GM04503 (cell line): ENCODE measurements at regions not wholly inside any gene's neighbourhood (a gene's known extent, or its start where the extent isn't known, plus 50 kb on each side); places are given as distances from the start of the nearest gene placed in this dataset.

Experiments
- DNase-seq: peaks from one replicate; pipeline ENCODE4 v3.0.0-alpha.2; 2012; ENCODE audit warnings: low read depth

DNA sequence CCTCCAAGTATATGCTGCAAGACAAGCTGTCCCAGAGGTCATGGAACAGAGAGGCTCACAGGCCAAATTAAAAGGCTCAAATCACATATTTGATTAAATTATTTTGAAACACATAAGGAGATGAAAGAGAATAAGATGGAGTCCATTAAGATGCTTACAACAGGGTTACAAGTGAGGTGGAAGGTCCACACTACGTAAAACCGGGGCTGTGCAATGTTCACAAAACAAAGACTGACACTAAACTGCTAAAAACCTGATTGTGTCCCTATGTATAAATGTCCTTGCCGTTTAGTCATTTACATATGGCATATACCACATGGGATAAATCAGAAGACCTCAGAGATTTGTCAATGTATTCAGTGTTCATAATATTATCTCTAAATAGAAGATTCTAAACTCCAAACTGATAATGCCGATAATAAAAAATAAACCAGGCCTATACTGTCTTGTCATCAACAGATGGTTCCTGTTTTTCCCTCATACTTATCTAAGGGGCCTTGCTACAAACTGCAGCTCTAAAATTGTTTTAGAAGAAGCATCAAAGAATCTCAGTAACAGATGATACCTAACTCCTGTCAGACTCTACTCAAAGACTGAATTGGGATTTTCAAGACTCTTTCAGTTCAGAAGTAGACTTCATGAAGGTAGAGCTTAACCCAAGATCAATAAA, 51.8 kb upstream of the RIPOR2 start:
- DNase-seq = no peak

DNA sequence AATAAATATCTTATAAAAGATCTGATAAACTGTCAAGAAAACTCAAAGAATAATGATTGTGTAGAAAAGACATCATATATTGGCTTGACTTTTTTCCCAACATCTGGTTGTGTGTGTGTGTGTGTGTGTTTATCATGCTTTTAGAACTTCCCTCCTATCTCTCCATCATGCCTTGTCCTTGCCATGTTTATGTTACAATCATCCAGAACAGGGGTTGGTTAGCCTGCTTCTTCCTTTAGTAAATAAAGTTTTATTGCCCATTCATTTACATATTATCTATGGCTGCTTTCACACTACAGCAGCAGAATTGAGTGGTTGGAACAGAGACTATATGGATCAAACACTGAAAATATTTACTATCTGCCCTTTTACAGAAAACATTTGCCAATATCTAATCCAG, 52.8 kb upstream of the RIPOR2 start:
- no peak for DNase-seq

DNA sequence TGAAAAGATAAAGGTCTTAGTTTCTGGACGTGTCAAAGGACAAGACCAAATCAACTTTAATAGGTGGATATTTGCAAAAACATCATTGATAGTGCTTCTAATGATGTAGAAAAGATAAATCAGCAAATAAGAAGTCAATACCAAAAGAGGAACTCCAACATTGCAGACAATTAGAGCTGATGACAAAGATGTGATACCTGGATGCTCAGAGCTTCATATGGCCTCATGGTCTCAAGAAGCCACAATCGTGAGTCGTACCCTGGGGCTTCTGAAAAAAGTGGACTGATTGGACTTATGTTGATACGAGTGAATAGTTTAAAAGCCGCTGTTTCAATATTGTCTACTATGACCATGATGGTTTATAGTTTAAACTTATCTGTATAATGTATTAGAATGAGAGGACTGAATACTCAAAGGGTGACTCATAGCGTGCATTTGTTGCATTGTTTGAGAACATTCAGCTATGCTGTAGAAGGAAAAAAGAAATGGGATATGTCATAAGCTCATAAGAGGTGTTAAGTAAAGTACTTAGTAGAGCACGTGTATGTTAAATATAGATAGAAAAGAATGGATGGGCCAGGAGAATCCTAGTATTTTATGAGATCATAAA, 54.6 kb upstream of the RIPOR2 start:
- DNase-seq = no peak

DNA sequence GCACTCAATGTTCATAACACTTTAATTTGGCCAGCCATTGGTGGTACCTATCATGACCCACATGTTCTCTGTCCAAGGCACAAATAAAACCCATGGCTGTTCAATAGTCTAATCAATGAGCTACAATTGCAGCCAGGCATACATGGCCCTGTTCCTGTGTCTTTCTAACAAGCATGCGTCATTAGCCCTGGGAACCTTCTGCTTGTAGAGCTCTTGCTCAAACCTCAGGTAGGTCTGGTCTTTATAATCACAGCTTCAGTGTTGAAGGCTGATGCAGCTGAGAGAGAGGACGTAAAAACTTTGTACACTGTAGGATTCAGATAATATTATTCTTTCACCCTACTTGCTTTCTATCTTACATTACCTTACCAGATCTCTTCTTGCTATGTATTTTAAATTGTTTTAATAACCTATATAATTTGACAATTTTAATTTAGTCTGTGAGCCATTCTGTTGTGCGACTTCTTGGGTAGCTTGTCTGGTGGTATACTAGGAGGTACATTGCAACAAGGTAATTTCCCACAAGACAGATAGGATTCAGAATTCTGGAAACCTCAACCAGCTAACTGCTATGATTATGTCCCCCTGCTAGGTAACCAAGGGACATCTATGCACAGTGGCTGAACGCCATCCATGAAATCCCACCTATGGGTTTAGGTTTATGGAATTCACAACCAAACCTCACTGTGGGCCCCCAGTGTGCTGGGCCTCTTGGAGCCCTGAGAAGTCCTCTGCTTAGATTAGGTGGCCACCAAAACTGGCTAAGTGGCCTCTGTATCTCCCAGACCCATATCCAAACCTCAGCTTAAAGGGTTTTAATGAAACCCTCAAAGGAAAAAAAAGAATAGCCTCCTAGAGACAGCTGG, 55.4 kb upstream of the RIPOR2 start:
- DNase-seq = no peak

DNA sequence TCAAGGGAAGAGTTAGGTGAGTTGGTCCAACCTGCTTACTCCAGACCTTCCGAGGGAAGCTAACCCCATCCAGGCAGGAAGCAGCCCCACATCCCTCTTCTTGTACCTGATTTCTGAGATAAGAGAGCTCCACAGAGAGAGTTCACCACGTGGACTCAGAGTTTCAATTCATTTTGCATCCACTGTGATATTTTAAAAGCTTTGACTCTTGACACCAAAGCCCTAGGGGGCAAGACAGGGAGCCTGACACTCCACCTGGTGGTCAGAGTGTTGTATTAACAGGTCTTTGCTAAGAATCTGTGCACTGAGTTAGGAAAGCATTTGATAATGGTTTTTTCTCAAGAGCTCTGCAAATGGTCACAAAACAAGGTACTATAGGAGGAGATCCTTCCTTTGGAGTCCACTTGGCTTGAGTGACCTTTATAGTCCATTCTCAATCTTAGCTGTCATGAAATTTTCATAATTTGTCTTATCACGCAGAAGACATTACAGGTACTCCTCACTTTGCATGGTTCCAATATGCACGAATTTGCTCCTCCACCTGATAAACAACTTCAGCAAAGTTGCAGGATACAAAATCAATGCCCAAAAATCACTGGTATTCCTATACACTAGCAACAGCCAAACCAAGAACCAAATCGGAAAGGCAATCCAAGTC, 56.2 kb upstream of the RIPOR2 start:
- DNase-seq = no peak

DNA sequence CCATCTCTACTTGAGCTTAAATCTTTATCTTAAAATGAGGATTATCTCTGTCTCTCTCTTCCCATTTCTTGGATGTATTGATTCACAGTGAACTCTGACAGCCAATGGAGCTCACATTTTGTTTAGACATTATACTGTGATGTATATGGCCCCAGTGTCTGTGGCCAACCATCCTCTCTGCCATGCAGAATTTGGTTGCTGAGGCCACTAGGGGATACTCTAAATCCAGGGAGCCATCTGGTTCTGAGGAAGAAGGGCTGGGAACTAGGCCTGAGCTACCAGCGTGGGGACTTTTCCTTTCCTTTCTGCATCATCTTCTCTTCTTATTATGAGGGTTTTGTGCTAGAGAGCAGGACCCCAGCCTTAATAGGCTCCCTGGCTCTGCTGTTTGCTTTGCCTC, 59.1 kb upstream of the RIPOR2 start:
- no peak for DNase-seq

DNA sequence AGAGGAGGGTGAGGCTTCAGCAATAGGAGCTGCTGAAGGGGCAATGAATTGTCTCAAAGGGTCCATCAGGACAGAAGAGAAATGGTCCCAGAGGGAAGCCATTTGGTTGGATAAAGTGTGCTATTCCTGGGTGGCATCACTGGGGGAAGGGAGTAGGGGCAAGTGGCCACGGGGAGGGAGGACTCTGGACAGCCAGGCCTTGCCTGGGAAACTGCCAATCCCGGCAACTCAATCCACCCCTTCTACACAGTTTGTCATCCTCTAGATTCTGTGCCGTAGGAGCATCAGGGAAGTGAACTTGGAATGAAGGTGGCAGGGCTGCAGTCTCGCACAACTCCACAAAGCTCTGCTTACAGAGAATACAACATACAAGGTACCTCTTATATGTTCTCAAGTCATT, 59.5 kb upstream of the RIPOR2 start:
- DNase-seq = no peak

DNA sequence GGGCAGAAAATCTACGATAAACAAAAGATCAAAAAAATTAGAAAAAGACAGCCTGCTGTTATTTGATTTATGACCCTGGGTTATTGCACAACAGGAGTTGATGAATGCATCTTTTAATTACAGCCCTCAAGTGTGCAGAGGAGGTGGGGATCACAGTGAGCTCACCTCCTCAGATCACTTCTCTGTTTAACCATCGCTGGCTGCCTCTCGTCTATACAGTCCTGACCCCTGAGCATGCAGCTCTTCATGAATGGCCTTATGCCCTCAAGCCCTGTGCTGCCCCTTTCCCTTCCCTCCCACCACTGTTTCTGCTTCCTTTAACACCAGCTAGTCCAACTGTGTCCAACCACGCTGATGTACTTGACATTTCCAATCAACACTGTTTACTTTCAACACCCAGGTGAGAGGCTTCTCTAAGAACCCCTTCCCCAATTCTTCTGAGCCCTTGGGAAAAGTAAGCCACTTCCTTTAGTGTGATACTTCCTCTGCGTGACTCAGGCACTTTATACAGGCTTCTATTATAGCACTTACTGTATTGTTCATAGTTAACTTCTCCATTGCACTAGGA, 60.6 kb upstream of the RIPOR2 start:
- DNase-seq = no peak

DNA sequence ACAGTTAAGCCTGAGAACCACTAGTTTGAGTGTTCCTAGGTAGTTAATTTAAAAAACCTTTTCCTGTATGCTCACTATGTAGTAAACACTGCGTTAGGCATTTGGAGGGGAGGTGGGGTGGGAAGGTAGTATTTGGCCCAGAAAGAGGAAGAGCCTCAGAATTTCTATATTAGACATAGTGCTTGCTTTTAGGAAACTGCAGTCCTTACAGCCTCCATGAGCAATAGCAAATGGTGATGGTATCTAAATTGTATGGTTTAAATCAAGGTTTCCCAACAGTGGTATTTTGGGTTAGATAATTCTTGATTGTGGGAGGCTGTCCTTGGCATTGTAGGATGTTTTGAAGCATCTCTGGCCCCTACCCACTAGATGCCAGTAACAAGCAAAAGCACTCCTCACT, 61.5 kb upstream of the RIPOR2 start:
- no peak for DNase-seq

DNA sequence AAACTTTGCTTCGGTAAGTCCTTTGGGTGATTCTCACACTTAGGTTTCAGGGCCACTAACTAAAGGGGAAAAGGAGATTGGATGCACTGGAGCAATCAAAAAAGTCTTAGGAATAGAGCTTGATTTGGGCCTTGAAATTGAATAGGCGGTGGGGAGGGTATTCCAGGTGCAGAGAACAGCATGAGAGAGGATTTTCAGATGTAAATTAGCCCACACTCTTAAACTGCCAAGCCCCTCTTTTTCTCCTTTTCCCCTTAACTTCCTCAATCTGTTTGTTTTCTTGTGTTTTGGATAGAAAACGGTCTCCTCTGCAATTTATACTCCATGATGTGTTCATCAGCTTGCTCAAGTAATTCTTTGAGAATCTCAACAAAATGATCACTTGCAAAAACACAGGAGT, 62.1 kb upstream of the RIPOR2 start:
- DNase-seq = no peak

DNA sequence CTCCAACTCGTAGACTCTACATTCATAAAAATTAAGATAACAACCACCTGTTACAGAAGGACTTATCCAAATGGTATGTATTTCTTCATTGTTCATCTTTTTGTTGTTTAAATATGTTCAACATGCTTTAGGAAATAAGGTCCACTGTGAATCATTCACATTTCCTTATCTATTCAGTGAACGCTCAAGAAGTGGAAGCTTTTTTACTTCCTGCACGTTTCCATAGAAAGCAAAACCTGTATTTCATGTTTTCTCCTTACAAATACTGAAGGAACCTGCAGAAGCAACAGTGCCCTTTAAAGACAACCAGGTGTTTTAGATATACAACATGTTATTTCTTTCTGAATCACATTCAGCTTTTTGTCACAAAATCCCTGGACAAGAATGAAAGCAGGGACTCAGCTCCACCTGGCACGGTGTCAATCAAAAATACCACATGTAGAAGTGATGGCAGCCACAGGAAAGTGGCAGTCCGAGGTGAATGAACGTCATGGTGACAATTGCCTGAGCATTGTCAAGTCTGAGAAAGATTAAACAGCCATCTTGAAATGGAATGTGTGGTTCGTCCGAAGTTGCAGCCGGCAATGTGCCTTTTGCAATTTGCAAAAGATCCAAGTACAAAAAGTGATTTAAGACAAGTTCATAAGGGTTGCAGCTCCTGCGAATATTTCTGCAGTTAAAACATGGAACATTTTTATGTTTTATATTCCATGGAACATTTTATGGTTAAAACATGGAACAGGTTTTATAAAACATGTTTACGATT, 66.7 kb upstream of the RIPOR2 start:
- no peak for DNase-seq

DNA sequence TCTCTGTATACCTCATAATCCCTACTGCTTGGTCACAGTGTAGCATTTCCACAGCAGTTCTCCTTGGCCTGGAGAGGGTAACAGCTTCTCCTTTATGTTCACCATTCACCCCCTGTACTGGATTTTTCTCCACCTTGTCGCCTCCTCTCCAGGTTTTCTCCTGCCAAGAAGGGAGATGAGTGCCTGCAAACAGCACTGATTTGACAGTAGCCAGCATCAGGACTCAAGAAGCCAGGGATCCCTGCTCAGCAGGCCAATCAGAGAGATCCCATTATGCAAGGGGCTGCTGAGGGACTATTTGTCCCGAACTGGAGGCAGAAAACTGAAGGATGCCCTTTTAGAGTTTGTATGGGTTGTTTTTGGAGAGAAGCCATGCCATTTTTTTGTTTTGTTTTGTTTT, 68.6 kb upstream of the RIPOR2 start:
- DNase-seq = no peak

DNA sequence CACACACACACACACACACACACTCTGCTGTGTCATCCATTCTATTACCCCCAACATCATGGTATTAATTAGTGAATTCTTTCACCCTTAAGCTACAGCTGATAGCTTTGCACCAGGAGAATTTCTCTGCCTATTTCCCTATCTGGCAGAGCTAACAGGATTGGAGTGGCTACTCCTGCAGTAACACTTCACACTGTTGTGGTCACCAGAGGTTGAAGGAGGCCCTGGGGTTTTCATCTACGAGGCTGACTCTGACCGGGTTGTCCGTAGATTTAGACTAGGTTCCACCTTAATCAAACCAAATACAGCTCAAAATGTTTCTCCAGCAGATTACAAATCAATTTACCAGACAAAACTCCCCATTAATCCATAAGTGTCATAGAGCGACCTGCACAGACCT, 69.2 kb upstream of the RIPOR2 start:
- no peak for DNase-seq

DNA sequence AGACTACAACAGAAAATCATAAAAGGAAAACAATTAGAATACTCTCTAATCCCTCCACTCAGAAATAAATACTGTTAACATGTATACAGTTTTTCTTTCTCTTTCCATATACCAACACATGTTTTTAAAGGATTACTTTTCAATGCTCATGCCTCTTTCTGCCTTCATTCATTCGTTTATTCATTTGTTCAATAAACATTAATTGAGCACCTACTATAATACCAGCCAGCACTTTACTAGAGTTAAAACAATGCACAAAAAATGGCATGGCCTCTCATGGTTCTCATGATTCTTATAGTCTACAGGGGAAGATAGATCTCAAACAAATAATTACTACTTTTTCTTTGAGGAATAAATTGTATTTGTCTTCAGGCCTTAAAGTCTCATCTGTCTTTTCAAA, 70.3 kb upstream of the RIPOR2 start:
- DNase-seq = no peak

DNA sequence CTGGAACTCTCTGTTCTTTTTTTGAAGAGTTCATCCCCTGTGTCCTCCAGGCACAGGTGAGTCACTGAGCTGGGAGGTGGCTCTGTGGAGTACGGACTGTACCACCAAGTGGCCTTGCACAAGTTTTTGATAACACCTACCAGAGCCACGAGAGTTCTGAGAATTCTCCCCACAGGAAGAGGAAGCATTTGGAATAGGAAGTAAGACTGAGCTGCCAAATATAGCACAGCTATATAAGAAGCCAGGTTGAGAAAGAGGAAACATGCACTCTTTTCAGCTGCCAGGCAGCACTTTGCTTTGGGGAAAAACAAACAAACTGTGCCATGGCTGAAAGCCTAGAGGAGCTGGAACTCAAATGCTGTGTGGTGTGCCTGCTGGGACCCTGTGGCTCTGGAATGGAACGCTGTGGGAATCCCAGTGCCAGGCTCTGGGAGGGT, 70.8 kb upstream of the RIPOR2 start:
- DNase-seq = no peak

DNA sequence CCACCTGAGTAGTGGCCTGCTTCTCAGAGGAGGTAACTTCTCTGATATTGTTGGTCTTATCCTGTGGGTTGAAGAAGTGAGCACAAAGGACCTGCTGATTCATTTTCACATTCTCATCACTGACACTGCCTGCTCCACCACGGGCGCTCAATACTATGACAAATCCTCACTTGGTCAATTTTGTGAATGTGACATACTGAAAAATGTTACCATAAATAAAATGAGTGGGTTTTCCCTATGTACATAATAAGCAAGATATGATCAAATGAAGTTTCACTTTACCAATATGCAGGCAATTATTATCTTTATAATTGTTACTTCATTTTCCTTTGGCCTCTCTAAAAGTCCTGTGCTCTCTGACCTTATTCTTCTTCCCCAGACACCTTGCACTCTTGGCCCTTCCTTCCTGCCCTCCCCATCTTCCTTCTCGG, 71.5 kb upstream of the RIPOR2 start:
- no peak for DNase-seq

DNA sequence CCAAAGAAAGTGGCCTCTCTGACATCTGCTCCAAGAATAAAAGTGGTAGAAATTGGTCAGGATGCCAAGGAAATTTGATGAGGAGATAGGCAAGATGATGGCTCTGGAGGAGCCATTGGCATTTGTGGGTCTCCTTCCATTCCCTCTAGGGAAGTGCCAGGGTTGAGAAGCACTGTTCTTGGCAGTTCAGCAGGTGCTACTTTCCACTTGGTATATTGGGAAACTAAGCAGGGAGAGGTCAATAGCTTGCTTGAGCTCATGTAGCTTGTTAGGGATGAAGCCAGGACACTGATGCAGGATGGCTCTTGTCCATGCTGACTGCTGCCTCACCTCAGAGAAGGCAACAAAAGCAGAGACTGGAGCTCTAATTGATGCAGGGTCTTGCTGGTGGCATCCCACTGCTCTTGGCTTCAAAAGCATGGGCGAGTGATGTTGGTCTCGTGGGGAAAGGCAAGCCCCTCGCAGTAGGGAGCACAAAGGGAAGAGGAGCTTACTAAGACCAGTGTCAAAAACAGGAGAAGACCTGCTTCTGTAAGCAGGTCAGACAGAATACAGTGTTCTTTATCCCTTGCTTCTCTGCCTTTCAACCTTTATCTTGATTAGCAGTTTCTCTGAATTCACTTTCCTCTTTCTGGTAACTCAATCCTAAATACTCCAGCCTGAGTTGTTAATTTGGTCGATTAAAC, 73.1 kb upstream of the RIPOR2 start:
- no peak for DNase-seq

DNA sequence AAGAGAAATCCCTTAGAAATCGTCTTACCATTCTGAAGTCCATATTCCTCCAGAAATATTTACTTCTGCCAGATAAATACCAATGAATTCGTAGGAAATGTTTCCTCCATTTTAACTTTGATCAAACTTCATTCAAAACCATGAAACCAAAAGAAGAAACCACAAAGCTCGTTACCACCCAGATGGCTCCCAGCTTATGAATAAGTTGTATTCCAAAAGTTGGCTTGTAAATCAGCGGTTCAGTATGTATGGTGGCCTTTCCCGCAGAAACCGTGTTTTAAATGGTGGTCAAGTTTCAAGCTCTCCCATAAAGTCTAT, 73.6 kb upstream of the RIPOR2 start:
- DNase-seq = no peak

DNA sequence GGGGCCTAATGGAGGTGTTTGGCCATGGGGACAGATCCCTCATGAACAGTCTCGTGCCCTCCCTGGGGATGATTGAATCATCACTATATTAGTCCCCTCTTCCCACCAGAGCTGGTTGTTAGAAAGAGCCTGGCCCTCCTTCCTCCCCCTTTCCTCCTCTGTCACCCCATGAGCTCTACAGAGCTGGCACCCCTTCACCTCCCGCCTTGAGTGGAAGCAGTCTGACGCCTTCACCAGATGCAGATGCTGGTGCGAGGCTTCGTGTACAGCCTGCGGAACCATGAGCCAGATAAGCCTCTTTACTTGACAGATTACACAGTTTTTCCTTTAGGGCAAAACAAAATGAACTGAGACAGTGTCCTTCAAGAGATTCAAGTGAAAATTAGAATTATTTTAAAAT, 74.4 kb upstream of the RIPOR2 start:
- DNase-seq = no peak

DNA sequence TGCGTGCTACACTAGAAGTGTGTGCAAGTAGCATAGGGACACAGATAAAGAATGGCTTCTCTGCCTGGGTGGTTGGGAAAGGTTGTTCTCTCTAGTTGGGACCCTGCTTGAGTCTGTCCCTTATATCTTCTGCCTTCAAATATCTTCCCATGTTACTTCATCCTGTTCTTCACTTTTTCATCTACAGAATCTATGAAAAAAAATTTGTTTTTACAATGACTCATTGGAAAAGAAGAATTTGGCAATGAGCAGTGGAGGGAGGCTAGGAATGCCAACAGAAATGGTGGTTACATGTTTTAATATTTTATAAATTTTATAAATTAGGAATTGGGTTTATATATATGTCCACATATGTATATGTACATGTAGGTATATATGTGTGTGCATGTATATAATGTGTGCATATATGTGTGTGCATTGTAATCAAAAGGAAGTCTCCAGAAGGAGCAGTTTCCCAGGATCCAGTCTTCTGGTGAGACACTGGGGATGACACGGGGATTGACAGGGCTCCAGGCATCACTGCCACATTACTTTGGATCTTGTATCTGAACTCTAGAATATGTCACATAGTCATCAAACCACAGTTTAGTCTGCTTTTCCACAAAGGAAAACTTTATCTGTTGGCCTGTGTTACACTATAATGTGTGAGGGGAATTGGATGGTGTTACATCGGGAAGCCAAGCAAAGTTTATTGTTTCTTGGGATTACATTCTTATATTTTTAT, 75.3 kb upstream of the RIPOR2 start:
- DNase-seq = no peak

DNA sequence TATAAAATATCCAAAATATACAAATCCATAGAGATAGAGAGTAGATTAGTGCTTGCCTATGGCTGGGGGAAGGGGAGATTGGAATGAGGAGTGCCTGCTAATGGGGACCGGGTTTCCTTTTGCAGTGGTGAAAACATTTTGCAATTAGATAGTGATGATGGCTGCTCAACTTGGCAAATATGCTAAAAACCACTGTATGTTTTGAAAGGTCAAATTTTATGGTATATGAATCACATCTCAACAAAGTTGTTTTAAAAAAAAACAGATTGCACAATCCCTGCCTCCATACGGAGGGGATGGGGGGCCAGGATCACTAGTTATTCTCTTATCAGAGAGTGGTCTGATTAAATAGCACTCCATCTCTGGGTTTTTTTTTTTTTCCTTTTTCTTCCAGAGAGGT, 76.9 kb upstream of the RIPOR2 start:
- DNase-seq = peak; percentile 66
